ENCODE measurements at regions not wholly inside any gene's neighbourhood (a gene's known extent, or its start where the extent isn't known, plus 50 kb on each side); places are given as distances from the start of the nearest gene placed in this dataset.

GRCh38 chr1:78759881-78760280 lies 110.2 kb downstream of the IFI44 start:
- H3K4me3 ChIP-seq = no peak overlapping the region
- no peaks in the 10 kb centered on the region for H3K36me3 ChIP-seq
- peaks cover 0 to 1% of the 10 kb centered on the region in 2 donors for H3K9me3 ChIP-seq
- TF ChIP-seq CTCF (IDR thresholded peaks at IDR 0.05) = no peak
- H3K27me3 ChIP-seq = no peaks in the 10 kb centered on the region
- intact Hi-C loops (cut with DNase I) = no loop called here
- no peaks in the 10 kb centered on the region for H3K4me1 ChIP-seq
- no peak for DNase-seq (ENCODE audit: low spot score in 2 of 2)
- no peak overlapping the region for H3K27ac ChIP-seq

GRCh38 chr1:78760858-78761257 lies 111.2 kb downstream of the IFI44 start:
- intact Hi-C loops (cut with DNase I) = no loop called here
- Histone ChIP-seq H3K9me3 (peaks cover 0 to 3% of the 10 kb centered on the region in 2 donors), H3K27me3 (no peaks in the 10 kb centered on the region), H3K36me3 (no peaks in the 10 kb centered on the region), H3K27ac (no peak overlapping the region), H3K4me3 (no peak overlapping the region), H3K4me1 (no peaks in the 10 kb centered on the region)
- no peak for TF ChIP-seq CTCF (IDR thresholded peaks at IDR 0.05)
- no peak for DNase-seq (ENCODE audit: low spot score in 2 of 2)

GRCh38 chr1:78762113-78762512 lies 112.5 kb downstream of the IFI44 start:
- Histone ChIP-seq H3K36me3 (no peaks in the 10 kb centered on the region), H3K27ac (no peak overlapping the region), H3K4me3 (no peak overlapping the region), H3K27me3 (no peaks in the 10 kb centered on the region), H3K4me1 (no peaks in the 10 kb centered on the region), H3K9me3 (peaks cover 0 to 3% of the 10 kb centered on the region in 2 donors)
- no peak for TF ChIP-seq CTCF (IDR thresholded peaks at IDR 0.05)
- DNase-seq (ENCODE audit: low spot score in 2 of 2) = no peak
- intact Hi-C loops (cut with DNase I) = no loop called here

DNA sequence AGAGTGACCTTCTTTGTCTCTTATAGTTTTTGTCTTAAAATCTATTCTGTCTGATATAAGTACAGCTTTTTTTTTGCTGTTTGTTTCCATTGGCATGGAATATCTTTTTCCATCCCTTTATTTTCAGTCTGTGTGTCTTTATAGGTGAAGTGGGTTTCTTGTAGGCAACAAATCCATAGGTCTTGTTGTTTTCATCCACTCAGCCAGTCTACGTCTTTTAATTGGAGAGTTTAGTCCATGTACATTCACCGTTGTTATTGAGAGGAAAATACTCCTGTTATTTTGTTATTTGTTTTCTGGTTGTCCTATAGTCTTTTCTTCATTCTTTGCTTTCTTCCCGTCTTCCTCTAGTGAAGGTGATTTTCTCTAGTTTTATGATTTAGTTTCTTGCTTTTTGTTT lies 115.9 kb downstream of the IFI44 start:
- H3K36me3 ChIP-seq = no peaks in the 10 kb centered on the region
- DNase-seq (ENCODE audit: low spot score in 2 of 2) = no peak
- intact Hi-C loops (cut with DNase I) = no loop called here
- no peaks in the 10 kb centered on the region for H3K27me3 ChIP-seq
- no peak overlapping the region for H3K4me3 ChIP-seq
- no peak for TF ChIP-seq CTCF (IDR thresholded peaks at IDR 0.05)
- H3K9me3 ChIP-seq = peaks cover 0 to 3% of the 10 kb centered on the region in 2 donors
- H3K4me1 ChIP-seq = no peaks in the 10 kb centered on the region
- H3K27ac ChIP-seq = no peak overlapping the region

- H3K4me1 ChIP-seq = no peaks in the 10 kb centered on the region
- H3K9me3 ChIP-seq = no peaks in the 10 kb centered on the region
- no peak for TF ChIP-seq CTCF (IDR thresholded peaks at IDR 0.05)
- no peak for DNase-seq (ENCODE audit: low spot score in 2 of 2)
- intact Hi-C loops (cut with DNase I) = no loop called here
- no peak overlapping the region for H3K4me3 ChIP-seq
- H3K36me3 ChIP-seq = no peaks in the 10 kb centered on the region
- no peaks in the 10 kb centered on the region for H3K27me3 ChIP-seq
- H3K27ac ChIP-seq = no peak overlapping the region
Observed at GRCh38 chr1:78779831-78780230, 130.2 kb downstream of the IFI44 start.

DNA sequence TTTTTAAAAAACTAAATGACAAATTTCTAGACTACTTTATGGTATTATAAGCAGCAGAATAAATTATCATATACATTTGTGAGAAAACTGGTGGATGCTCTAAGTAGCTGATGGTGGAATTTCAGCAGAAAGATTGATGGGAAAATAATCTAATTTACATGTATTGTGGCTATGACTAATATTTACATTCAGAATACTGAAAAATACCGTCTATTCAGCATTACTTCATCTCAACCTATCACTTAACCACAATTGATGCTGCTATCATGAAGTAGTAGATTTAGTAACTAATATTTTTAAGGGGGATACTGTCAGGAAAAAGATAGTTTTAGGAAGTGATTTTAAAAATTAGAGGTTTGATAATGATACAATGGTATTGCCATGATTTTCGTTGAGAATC lies 137.9 kb downstream of the IFI44 start:
- H3K36me3 ChIP-seq = no peaks in the 10 kb centered on the region
- DNase-seq (ENCODE audit: low spot score in 2 of 2) = no peak
- H3K4me3 ChIP-seq = no peak overlapping the region
- TF ChIP-seq CTCF (IDR thresholded peaks at IDR 0.05) = no peak
- H3K27me3 ChIP-seq = no peaks in the 10 kb centered on the region
- intact Hi-C loops (cut with DNase I) = no loop called here
- no peak overlapping the region for H3K27ac ChIP-seq
- H3K4me1 ChIP-seq = no peaks in the 10 kb centered on the region
- H3K9me3 ChIP-seq = no peaks in the 10 kb centered on the region

Measured in ascending aorta (tissue), 2 donors.